ENCODE measurements at regions not wholly inside any gene's neighbourhood (a gene's known extent, or its start where the extent isn't known, plus 50 kb on each side); places are given as distances from the start of the nearest gene placed in this dataset.

DNA sequence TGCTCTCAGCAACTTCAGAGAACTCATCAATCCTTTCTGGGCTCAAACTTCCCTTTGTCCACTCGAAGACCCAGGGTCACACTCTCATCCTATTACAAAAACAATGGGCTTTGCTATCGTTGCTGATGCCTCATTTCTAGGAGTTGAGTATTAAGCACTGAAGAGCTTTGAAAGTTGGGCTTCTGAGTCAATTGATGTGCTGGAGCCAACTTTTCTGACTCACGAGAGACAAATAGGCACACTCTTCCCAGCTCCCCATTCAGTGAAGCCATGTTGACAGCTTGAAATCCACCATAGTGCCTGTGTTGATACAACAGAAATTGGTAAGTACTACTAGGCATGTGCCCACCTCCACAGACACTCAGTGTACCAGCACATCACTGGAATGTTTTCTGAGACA lies 97.5 kb upstream of the PRSS58 start:
- Histone ChIP-seq H3K4me3 (replicated peaks in 1 of 2; ENCODE audit: low read depth in 1 of 2, low read length in 2 of 2) (no peak overlapping the region), H3K4me2 (ENCODE audit: low read length) (no peak overlapping the region), H3K27me3 (ENCODE audit: insufficient read depth, low read length) (no peaks in the 10 kb centered on the region), H3K9me3 (ENCODE audit: control insufficient read depth in 1 of 2, insufficient read depth in 1 of 2, low read depth in 1 of 2, low read length in 2 of 2) (no peaks in the 10 kb centered on the region), H3K9me2 (ENCODE audit: insufficient read depth) (no peaks in the 10 kb centered on the region), H2AFZ (ENCODE audit: low read depth, low read length, poor library complexity, severe bottlenecking) (no peak overlapping the region), H4K20me1 (ENCODE audit: insufficient read depth) (no peaks in the 10 kb centered on the region), H3K4me1 (ENCODE audit: control insufficient read depth in 1 of 2, insufficient read depth in 2 of 2, low read length in 2 of 2) (peaks cover 2 to 4% of the 10 kb centered on the region in 2 experiments; a peak in 3 of 4 replicates), H3K79me2 (ENCODE audit: insufficient read depth, low read length) (no peaks in the 10 kb centered on the region), H3K9ac (ENCODE audit: low read length) (no peak overlapping the region), H3K36me3 (ENCODE audit: control insufficient read depth in 1 of 2, insufficient read depth in 2 of 2, low read length in 2 of 2) (no peaks in the 10 kb centered on the region), H3K27ac (ENCODE audit: low read depth, low read length) (no peak overlapping the region)
- no TSS peak for BruUV-seq (replicated peaks)
- RAD21 ChIA-PET (ENCODE audit: low non-redundant PET in 1 of 2, low total read pairs in 2 of 2, uncharacterized antibody in 2 of 2, unreplicated experiment in 2 of 2): no interaction called here
- DNase-seq (ENCODE audit: low read depth, low spot score) (no peak), ATAC-seq (no peak)
- TF ChIP-seq ATF3 (IDR thresholded peaks at IDR 0.05) (no peak), POLR2AphosphoS5 (IDR thresholded peaks at IDR 0.05; ENCODE audit: low read depth, low read length) (no peak), ZFX (IDR thresholded peaks at IDR 0.05) (no peak), EZH2 (IDR thresholded peaks at IDR 0.05) (no peak), YY1 (IDR thresholded peaks at IDR 0.05; ENCODE audit: extremely low read depth, insufficient replicate concordance, low read depth, low read length) (no peak), SP1 (IDR thresholded peaks at IDR 0.05; ENCODE audit: low read depth) (no peak), FOSL1 (IDR thresholded peaks at IDR 0.05; ENCODE audit: low read depth) (no peak), POLR2A (IDR thresholded peaks at IDR 0.05; ENCODE audit: borderline replicate concordance, extremely low read depth, insufficient read depth, insufficient read length) (no peak), ZNF274 (IDR thresholded peaks at IDR 0.05; ENCODE audit: low read depth, low read length) (no peak), EZH2phosphoT487 (IDR thresholded peaks at IDR 0.05; ENCODE audit: borderline replicate concordance) (no peak), SRF (IDR thresholded peaks at IDR 0.05; ENCODE audit: low read depth) (no peak)
- TF ChIP-seq, protein P1, sequence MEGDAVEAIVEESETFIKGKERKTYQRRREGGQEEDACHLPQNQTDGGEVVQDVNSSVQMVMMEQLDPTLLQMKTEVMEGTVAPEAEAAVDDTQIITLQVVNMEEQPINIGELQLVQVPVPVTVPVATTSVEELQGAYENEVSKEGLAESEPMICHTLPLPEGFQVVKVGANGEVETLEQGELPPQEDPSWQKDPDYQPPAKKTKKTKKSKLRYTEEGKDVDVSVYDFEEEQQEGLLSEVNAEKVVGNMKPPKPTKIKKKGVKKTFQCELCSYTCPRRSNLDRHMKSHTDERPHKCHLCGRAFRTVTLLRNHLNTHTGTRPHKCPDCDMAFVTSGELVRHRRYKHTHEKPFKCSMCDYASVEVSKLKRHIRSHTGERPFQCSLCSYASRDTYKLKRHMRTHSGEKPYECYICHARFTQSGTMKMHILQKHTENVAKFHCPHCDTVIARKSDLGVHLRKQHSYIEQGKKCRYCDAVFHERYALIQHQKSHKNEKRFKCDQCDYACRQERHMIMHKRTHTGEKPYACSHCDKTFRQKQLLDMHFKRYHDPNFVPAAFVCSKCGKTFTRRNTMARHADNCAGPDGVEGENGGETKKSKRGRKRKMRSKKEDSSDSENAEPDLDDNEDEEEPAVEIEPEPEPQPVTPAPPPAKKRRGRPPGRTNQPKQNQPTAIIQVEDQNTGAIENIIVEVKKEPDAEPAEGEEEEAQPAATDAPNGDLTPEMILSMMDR (IDR thresholded peaks at IDR 0.05 in 2 of 3, conservative IDR thresholded peaks at IDR 0.05 in 1 of 3; ENCODE audit: borderline replicate concordance in 1 of 3, insufficient read depth in 1 of 3, low read depth in 2 of 3, low read length in 2 of 3): no peak
- TF ChIP-seq, protein P2, sequence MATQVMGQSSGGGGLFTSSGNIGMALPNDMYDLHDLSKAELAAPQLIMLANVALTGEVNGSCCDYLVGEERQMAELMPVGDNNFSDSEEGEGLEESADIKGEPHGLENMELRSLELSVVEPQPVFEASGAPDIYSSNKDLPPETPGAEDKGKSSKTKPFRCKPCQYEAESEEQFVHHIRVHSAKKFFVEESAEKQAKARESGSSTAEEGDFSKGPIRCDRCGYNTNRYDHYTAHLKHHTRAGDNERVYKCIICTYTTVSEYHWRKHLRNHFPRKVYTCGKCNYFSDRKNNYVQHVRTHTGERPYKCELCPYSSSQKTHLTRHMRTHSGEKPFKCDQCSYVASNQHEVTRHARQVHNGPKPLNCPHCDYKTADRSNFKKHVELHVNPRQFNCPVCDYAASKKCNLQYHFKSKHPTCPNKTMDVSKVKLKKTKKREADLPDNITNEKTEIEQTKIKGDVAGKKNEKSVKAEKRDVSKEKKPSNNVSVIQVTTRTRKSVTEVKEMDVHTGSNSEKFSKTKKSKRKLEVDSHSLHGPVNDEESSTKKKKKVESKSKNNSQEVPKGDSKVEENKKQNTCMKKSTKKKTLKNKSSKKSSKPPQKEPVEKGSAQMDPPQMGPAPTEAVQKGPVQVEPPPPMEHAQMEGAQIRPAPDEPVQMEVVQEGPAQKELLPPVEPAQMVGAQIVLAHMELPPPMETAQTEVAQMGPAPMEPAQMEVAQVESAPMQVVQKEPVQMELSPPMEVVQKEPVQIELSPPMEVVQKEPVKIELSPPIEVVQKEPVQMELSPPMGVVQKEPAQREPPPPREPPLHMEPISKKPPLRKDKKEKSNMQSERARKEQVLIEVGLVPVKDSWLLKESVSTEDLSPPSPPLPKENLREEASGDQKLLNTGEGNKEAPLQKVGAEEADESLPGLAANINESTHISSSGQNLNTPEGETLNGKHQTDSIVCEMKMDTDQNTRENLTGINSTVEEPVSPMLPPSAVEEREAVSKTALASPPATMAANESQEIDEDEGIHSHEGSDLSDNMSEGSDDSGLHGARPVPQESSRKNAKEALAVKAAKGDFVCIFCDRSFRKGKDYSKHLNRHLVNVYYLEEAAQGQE (IDR thresholded peaks at IDR 0.05; ENCODE audit: low read depth): no peak
- POLR2A ChIA-PET: no interaction called here
- intact Hi-C loops (cut with micrococcal nuclease): no loop called here
- CTCF ChIA-PET: interaction anchor here (1.1 to 2.0 kb wide), 3 partner anchors 16 to 52 kb away, joined by 3 to 6 read pairs (median 6); no protein-coding TSS in a partner anchor

Data from HCT116 (cell line).